ENCODE measurements at regions not wholly inside any gene's neighbourhood (a gene's known extent, or its start where the extent isn't known, plus 50 kb on each side); places are given as distances from the start of the nearest gene placed in this dataset.
A peak's percentile ranks its signal among the peaks of the same experiment; 100 is the strongest.
"Not testable (repeated sequence)": the region's sequence is repeated elsewhere in the genome, so short reads cannot be mapped to it uniquely, and the experiment has no call there.

- DNase-seq: peak in 1 of 2 experiments; percentile 35
- not testable (repeated sequence) for H3K27me3 ChIP-seq; H3K9me3 ChIP-seq (replicated peaks); H3K36me3 ChIP-seq; H3K4me1 ChIP-seq; H3K27ac ChIP-seq
- H3K4me3 ChIP-seq: peak overlapping the region; percentile 53
Measured at GRCh38 chr9:61330342-61331092, 140.7 kb downstream of the SPATA31A7 start.

GRCh38 chr9:61356936-61357335 is 167.1 kb downstream of the SPATA31A7 start:
- not testable (repeated sequence) for H3K4me3 ChIP-seq; H3K27ac ChIP-seq; DNase-seq; H3K27me3 ChIP-seq; H3K36me3 ChIP-seq; H3K9me3 ChIP-seq (replicated peaks); H3K4me1 ChIP-seq

- H3K27ac ChIP-seq; H3K36me3 ChIP-seq; H3K4me3 ChIP-seq; DNase-seq; H3K4me1 ChIP-seq; H3K9me3 ChIP-seq (replicated peaks); H3K27me3 ChIP-seq: not testable (repeated sequence)
Measured at GRCh38 chr9:61374390-61374789, 184.6 kb downstream of the SPATA31A7 start.

- H3K36me3 ChIP-seq; H3K4me1 ChIP-seq; DNase-seq; H3K27me3 ChIP-seq; H3K27ac ChIP-seq; H3K4me3 ChIP-seq; H3K9me3 ChIP-seq (replicated peaks): not testable (repeated sequence)
Measured at GRCh38 chr9:61376159-61376558, 186.3 kb downstream of the SPATA31A7 start.

- DNase-seq: peak in 1 of 2 experiments; percentile 22
- H3K27ac ChIP-seq; H3K9me3 ChIP-seq (replicated peaks); H3K27me3 ChIP-seq; H3K36me3 ChIP-seq; H3K4me3 ChIP-seq; H3K4me1 ChIP-seq: not testable (repeated sequence)
Measured at GRCh38 chr9:61386035-61386815, 196.4 kb downstream of the SPATA31A7 start.

GRCh38 chr9:61386816-61387102 is 196.9 kb downstream of the SPATA31A7 start:
- H3K27ac ChIP-seq; H3K36me3 ChIP-seq; H3K4me3 ChIP-seq; H3K27me3 ChIP-seq; H3K4me1 ChIP-seq; DNase-seq; H3K9me3 ChIP-seq (replicated peaks): not testable (repeated sequence)

GRCh38 chr9:61402692-61403091 is 212.9 kb downstream of the SPATA31A7 start:
- H3K27ac ChIP-seq; H3K4me3 ChIP-seq; DNase-seq; H3K9me3 ChIP-seq (replicated peaks); H3K27me3 ChIP-seq; H3K4me1 ChIP-seq; H3K36me3 ChIP-seq: not testable (repeated sequence)

GRCh38 chr9:61411933-61412605 is 222.2 kb downstream of the SPATA31A7 start:
- not testable (repeated sequence) for H3K27me3 ChIP-seq; DNase-seq; H3K4me3 ChIP-seq; H3K4me1 ChIP-seq; H3K9me3 ChIP-seq (replicated peaks); H3K36me3 ChIP-seq; H3K27ac ChIP-seq

GRCh38 chr9:61412738-61413137 is 222.9 kb downstream of the SPATA31A7 start:
- H3K4me3 ChIP-seq, H3K36me3 ChIP-seq, DNase-seq: not testable (repeated sequence)

GRCh38 chr9:61418174-61418573 is 228.3 kb downstream of the SPATA31A7 start:
- H3K27ac ChIP-seq; H3K9me3 ChIP-seq (replicated peaks); H3K4me3 ChIP-seq; H3K4me1 ChIP-seq; H3K36me3 ChIP-seq; DNase-seq; H3K27me3 ChIP-seq: not testable (repeated sequence)

More at GRCh38 chr9:61412738-61413137, 222.9 kb downstream of the SPATA31A7 start:
- not testable (repeated sequence) for H3K4me1 ChIP-seq; H3K27me3 ChIP-seq; H3K9me3 ChIP-seq (replicated peaks); H3K27ac ChIP-seq

GRCh38 chr9:61420267-61420958 is 230.6 kb downstream of the SPATA31A7 start:
- not testable (repeated sequence) for H3K9me3 ChIP-seq (replicated peaks); DNase-seq; H3K27ac ChIP-seq; H3K4me1 ChIP-seq; H3K4me3 ChIP-seq; H3K27me3 ChIP-seq; H3K36me3 ChIP-seq

- DNase-seq; H3K4me3 ChIP-seq; H3K27ac ChIP-seq; H3K9me3 ChIP-seq (replicated peaks); H3K36me3 ChIP-seq; H3K4me1 ChIP-seq; H3K27me3 ChIP-seq: not testable (repeated sequence)
Measured at GRCh38 chr9:61447189-61447588, 257.4 kb downstream of the SPATA31A7 start.

- H3K27ac ChIP-seq; H3K4me3 ChIP-seq; H3K4me1 ChIP-seq; H3K9me3 ChIP-seq (replicated peaks); H3K27me3 ChIP-seq; DNase-seq; H3K36me3 ChIP-seq: not testable (repeated sequence)
Measured at GRCh38 chr9:61460860-61461259, 271.0 kb downstream of the SPATA31A7 start.
